ENCODE measurements at regions not wholly inside any gene's neighbourhood (a gene's known extent, or its start where the extent isn't known, plus 50 kb on each side); places are given as distances from the start of the nearest gene placed in this dataset.
A peak's percentile ranks its signal among the peaks of the same experiment; 100 is the strongest.

GRCh38 chr2:147214914-147215313, 629.9 kb upstream of the ACVR2A start:
- intact Hi-C loops (cut with micrococcal nuclease; ENCODE audit: unreplicated experiment), result no loop called here
- H3K27ac ChIP-seq, result no peak overlapping the region
- no peaks in the 10 kb centered on the region for H3K9me3 ChIP-seq (ENCODE audit: insufficient read depth, low read depth)
- no peak overlapping the region for H2AFZ ChIP-seq
- H3K27me3 ChIP-seq (ENCODE audit: insufficient read depth, low read depth), result no peaks in the 10 kb centered on the region
- no peak for TF ChIP-seq CTCF (conservative IDR thresholded peaks at IDR 0.05)
- no peak for TF ChIP-seq EZH2 (IDR thresholded peaks at IDR 0.05; ENCODE audit: low read depth)
- DNase-seq, result no peak
- ChIA-PET POLR2A (ENCODE audit: unreplicated experiment) (no interaction called here), CTCF (no interaction called here)
- no peak overlapping the region for H3K4me3 ChIP-seq
- H3K4me1 ChIP-seq (replicated peaks; ENCODE audit: insufficient read depth), result no peaks in the 10 kb centered on the region
- H3F3A ChIP-seq (ENCODE audit: insufficient read depth, low read depth), result no peaks in the 10 kb centered on the region
- no peaks in the 10 kb centered on the region for H3K79me2 ChIP-seq (ENCODE audit: low read depth)
- no TSS peak for BruUV-seq (replicated peaks)
- H3K36me3 ChIP-seq (ENCODE audit: low read depth), result no peaks in the 10 kb centered on the region
- no peaks in the 10 kb centered on the region for H3K9me2 ChIP-seq (ENCODE audit: insufficient read depth)
- H3K4me2 ChIP-seq, result no peak overlapping the region
- H4K20me1 ChIP-seq (ENCODE audit: insufficient read depth), result no peaks in the 10 kb centered on the region

- H3K4me2 ChIP-seq, result no peak overlapping the region
- H3K4me3 ChIP-seq, result no peak overlapping the region
- H2AFZ ChIP-seq, result no peak overlapping the region
- H3K27me3 ChIP-seq (ENCODE audit: insufficient read depth, low read depth), result no peaks in the 10 kb centered on the region
- H3K9me3 ChIP-seq (ENCODE audit: insufficient read depth, low read depth), result no peaks in the 10 kb centered on the region
- no peaks in the 10 kb centered on the region for H3F3A ChIP-seq (ENCODE audit: insufficient read depth, low read depth)
- no peaks in the 10 kb centered on the region for H4K20me1 ChIP-seq (ENCODE audit: insufficient read depth)
- POLR2A ChIA-PET (ENCODE audit: unreplicated experiment), result no interaction called here
- no peaks in the 10 kb centered on the region for H3K36me3 ChIP-seq (ENCODE audit: low read depth)
- no TSS peak for BruUV-seq (replicated peaks)
- CTCF ChIA-PET, result no interaction called here
- no peak overlapping the region for H3K27ac ChIP-seq
- H3K9me2 ChIP-seq (ENCODE audit: insufficient read depth), result no peaks in the 10 kb centered on the region
- DNase-seq, result no peak
- H3K4me1 ChIP-seq (replicated peaks; ENCODE audit: insufficient read depth), result no peaks in the 10 kb centered on the region
- intact Hi-C loops (cut with micrococcal nuclease; ENCODE audit: unreplicated experiment), result no loop called here
- H3K79me2 ChIP-seq (ENCODE audit: low read depth), result no peaks in the 10 kb centered on the region
- no peak for TF ChIP-seq EZH2 (IDR thresholded peaks at IDR 0.05; ENCODE audit: low read depth)
- TF ChIP-seq CTCF (conservative IDR thresholded peaks at IDR 0.05), result no peak
Observed at GRCh38 chr2:147211484-147211883, 633.3 kb upstream of the ACVR2A start.

GRCh38 chr2:147204102-147204501, 640.7 kb upstream of the ACVR2A start:
- no peak for TF ChIP-seq EZH2 (IDR thresholded peaks at IDR 0.05; ENCODE audit: low read depth)
- no peak for TF ChIP-seq CTCF (conservative IDR thresholded peaks at IDR 0.05)
- peaks cover 5% of the 10 kb centered on the region; the same call in 1 of the 2 replicates for H3K9me3 ChIP-seq (ENCODE audit: insufficient read depth, low read depth)
- H3K4me2 ChIP-seq, result no peak overlapping the region
- H3F3A ChIP-seq (ENCODE audit: insufficient read depth, low read depth), result no peaks in the 10 kb centered on the region
- H2AFZ ChIP-seq, result no peak overlapping the region
- peak; percentile 1 to 35 for DNase-seq
- H4K20me1 ChIP-seq (ENCODE audit: insufficient read depth), result no peaks in the 10 kb centered on the region
- ChIA-PET CTCF (no interaction called here), POLR2A (ENCODE audit: unreplicated experiment) (interaction anchor here (0.7 kb wide), 1 partner anchor 20 kb away, joined by 5 read pairs; no protein-coding TSS in a partner anchor)
- no peaks in the 10 kb centered on the region for H3K79me2 ChIP-seq (ENCODE audit: low read depth)
- no peak overlapping the region for H3K27ac ChIP-seq
- H3K4me1 ChIP-seq (replicated peaks; ENCODE audit: insufficient read depth), result no peaks in the 10 kb centered on the region
- BruUV-seq (replicated peaks), result no TSS peak
- no peaks in the 10 kb centered on the region for H3K9me2 ChIP-seq (ENCODE audit: insufficient read depth)
- H3K4me3 ChIP-seq, result no peak overlapping the region
- H3K27me3 ChIP-seq (ENCODE audit: insufficient read depth, low read depth), result no peaks in the 10 kb centered on the region
- no peaks in the 10 kb centered on the region for H3K36me3 ChIP-seq (ENCODE audit: low read depth)
- intact Hi-C loops (cut with micrococcal nuclease; ENCODE audit: unreplicated experiment), result no loop called here
